HCT116 (cell line): ENCODE measurements at regions not wholly inside any gene's neighbourhood (a gene's known extent, or its start where the extent isn't known, plus 50 kb on each side); places are given as distances from the start of the nearest gene placed in this dataset.

Experiments
- CTCF ChIP-seq, 3 experiments: fragments of 200-600 bp in 1 of 3; sonication (generic) in 1 of 3; IDR thresholded peaks in 2 of 3; conservative IDR thresholded peaks in 1 of 3; 2 replicates each; pipeline ENCODE4 v1.5.1; 2012 to 2017; ENCODE audit warnings: low read depth in 2 of 3, low read length in 2 of 3, antibody characterized with exemption in 1 of 3, borderline replicate concordance in 1 of 3, control low read depth in 1 of 3, mild to moderate bottlenecking in 1 of 3, mixed read lengths in 1 of 3, mixed run types in 1 of 3, moderate library complexity in 1 of 3; ENCODE audit not compliant: insufficient read depth in 1 of 3
- EGR1 ChIP-seq: IDR thresholded peaks from 2 replicates; pipeline ENCODE4 v1.6.1; 2012; ENCODE audit warnings: low read depth
- ELF1 ChIP-seq: IDR thresholded peaks from 2 replicates; pipeline ENCODE4 v1.6.1; 2012; ENCODE audit warnings: low read depth, borderline replicate concordance
- EZH2 ChIP-seq: fragments of 200-600 bp; sonication (generic); IDR thresholded peaks from 2 replicates; pipeline ENCODE4 v1.6.1; 2017; ENCODE audit warnings: antibody characterized with exemption, mixed run types
- EZH2phosphoT487 ChIP-seq: fragments of 200-600 bp; IDR thresholded peaks from 2 replicates; pipeline ENCODE4 v1.6.1; 2018; ENCODE audit warnings: antibody characterized with exemption, borderline replicate concordance
- FOSL1 ChIP-seq: IDR thresholded peaks from 2 replicates; pipeline ENCODE4 v1.6.1; 2012; ENCODE audit warnings: low read depth
- JUND ChIP-seq: IDR thresholded peaks from 2 replicates; pipeline ENCODE4 v1.6.1; 2012
- MAX ChIP-seq: IDR thresholded peaks from 2 replicates; pipeline ENCODE4 v1.6.1; 2012
- POLR2A ChIP-seq: IDR thresholded peaks from 2 replicates; pipeline ENCODE4 v1.7.0; 2011; ENCODE audit warnings: borderline replicate concordance; ENCODE audit not compliant: insufficient read depth, insufficient read length; ENCODE audit errors: extremely low read depth
- POLR2AphosphoS5 ChIP-seq: IDR thresholded peaks from 2 replicates; pipeline ENCODE4 v1.6.1; 2011; ENCODE audit warnings: mild to moderate bottlenecking, low read depth, low read length, moderate library complexity
- RAD21 ChIP-seq: IDR thresholded peaks from 2 replicates; pipeline ENCODE4 v1.6.1; 2012; ENCODE audit warnings: low read depth, mild to moderate bottlenecking
- YY1 ChIP-seq: IDR thresholded peaks from 2 replicates; pipeline ENCODE4 v1.6.1; 2011; ENCODE audit warnings: low read length, low read depth, moderate library complexity, mild to moderate bottlenecking; ENCODE audit not compliant: insufficient replicate concordance; ENCODE audit errors: extremely low read depth
- TF ChIP-seq, protein P1 (sequence below): IDR thresholded peaks from 2 replicates; pipeline ENCODE4 v1.6.1; 2012; ENCODE audit warnings: low read depth
- TF ChIP-seq, protein P2 (sequence below): IDR thresholded peaks from 2 replicates; pipeline ENCODE4 v1.6.1; 2011; ENCODE audit warnings: mild to moderate bottlenecking, low read length, moderate library complexity; ENCODE audit not compliant: insufficient replicate concordance; ENCODE audit errors: extremely low read depth

DNA sequence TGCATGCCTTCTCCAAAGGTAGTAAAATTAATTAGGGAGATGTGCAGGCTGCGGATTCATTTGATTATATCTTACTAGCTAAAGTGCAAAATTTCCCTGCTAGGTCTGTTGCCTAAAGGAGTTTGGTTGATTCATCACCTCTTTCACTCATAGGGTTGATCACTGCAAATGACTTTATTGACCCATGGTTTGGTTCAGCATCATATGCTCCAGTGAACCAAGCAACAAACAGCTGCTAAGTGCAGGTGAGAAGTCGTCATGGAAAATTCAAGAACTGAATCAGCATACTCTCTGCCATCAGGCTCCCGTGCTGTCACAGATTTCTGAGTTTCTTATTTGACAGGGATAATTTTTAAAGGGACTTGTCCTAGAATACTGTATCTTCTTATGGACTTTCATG is 571.8 kb upstream of the CDH18 start:
- TF ChIP-seq CTCF (IDR thresholded peaks at IDR 0.05 in 2 of 3, conservative IDR thresholded peaks at IDR 0.05 in 1 of 3; ENCODE audit: borderline replicate concordance in 1 of 3, insufficient read depth in 1 of 3, low read depth in 2 of 3, low read length in 2 of 3) = no peak
- no peak for TF ChIP-seq POLR2A
- TF ChIP-seq RAD21 = no peak
- no peak for TF ChIP-seq EZH2phosphoT487
- TF ChIP-seq POLR2AphosphoS5 = no peak
- no peak for TF ChIP-seq FOSL1
- TF ChIP-seq EGR1 = no peak
- no peak for TF ChIP-seq EZH2
- TF ChIP-seq YY1 = no peak
- no peak for TF ChIP-seq JUND
- TF ChIP-seq ELF1 = no peak
- no peak for TF ChIP-seq MAX
- TF ChIP-seq, protein P1, sequence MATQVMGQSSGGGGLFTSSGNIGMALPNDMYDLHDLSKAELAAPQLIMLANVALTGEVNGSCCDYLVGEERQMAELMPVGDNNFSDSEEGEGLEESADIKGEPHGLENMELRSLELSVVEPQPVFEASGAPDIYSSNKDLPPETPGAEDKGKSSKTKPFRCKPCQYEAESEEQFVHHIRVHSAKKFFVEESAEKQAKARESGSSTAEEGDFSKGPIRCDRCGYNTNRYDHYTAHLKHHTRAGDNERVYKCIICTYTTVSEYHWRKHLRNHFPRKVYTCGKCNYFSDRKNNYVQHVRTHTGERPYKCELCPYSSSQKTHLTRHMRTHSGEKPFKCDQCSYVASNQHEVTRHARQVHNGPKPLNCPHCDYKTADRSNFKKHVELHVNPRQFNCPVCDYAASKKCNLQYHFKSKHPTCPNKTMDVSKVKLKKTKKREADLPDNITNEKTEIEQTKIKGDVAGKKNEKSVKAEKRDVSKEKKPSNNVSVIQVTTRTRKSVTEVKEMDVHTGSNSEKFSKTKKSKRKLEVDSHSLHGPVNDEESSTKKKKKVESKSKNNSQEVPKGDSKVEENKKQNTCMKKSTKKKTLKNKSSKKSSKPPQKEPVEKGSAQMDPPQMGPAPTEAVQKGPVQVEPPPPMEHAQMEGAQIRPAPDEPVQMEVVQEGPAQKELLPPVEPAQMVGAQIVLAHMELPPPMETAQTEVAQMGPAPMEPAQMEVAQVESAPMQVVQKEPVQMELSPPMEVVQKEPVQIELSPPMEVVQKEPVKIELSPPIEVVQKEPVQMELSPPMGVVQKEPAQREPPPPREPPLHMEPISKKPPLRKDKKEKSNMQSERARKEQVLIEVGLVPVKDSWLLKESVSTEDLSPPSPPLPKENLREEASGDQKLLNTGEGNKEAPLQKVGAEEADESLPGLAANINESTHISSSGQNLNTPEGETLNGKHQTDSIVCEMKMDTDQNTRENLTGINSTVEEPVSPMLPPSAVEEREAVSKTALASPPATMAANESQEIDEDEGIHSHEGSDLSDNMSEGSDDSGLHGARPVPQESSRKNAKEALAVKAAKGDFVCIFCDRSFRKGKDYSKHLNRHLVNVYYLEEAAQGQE = no peak
- TF ChIP-seq, protein P2, sequence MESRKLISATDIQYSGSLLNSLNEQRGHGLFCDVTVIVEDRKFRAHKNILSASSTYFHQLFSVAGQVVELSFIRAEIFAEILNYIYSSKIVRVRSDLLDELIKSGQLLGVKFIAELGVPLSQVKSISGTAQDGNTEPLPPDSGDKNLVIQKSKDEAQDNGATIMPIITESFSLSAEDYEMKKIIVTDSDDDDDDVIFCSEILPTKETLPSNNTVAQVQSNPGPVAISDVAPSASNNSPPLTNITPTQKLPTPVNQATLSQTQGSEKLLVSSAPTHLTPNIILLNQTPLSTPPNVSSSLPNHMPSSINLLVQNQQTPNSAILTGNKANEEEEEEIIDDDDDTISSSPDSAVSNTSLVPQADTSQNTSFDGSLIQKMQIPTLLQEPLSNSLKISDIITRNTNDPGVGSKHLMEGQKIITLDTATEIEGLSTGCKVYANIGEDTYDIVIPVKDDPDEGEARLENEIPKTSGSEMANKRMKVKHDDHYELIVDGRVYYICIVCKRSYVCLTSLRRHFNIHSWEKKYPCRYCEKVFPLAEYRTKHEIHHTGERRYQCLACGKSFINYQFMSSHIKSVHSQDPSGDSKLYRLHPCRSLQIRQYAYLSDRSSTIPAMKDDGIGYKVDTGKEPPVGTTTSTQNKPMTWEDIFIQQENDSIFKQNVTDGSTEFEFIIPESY = no peak
